Heart right ventricle (tissue), 16 donors: ENCODE measurements at regions not wholly inside any gene's neighbourhood (a gene's known extent, or its start where the extent isn't known, plus 50 kb on each side); places are given as distances from the start of the nearest gene placed in this dataset.

Source experiments
- ATAC-seq, 8 donors: fragments of 200-7000 bp; cut with Tn5 transposase; one replicate each; pipeline ENCODE4 v1.9.1; 2020; ENCODE audit warnings: mild to moderate bottlenecking in 8 of 8, moderate library complexity in 8 of 8, moderate number of reproducible peaks in 1 of 8
- DNase-seq, 2 donors: peaks; one replicate each; pipeline ENCODE4 v3.0.0-alpha.2; 2020
- H3K27ac ChIP-seq, 10 donors: fragments of 200-600 bp; sonication (generic) in 2 of 10; one replicate each; pipeline versions ENCODE4 v1.5.0 to v1.8.0; 2020 to 2022; ENCODE audit warnings: mild to moderate bottlenecking in 3 of 10
- H3K27me3 ChIP-seq, 7 donors: fragments of 200-600 bp; one replicate each; pipeline ENCODE4 v1.8.0; 2021 to 2022; ENCODE audit warnings: mild to moderate bottlenecking in 2 of 7
- H3K36me3 ChIP-seq, 9 donors: fragments of 200-600 bp; sonication (generic) in 1 of 9; one replicate each; pipeline versions ENCODE4 v1.5.0 to v1.8.0; 2020 to 2022; ENCODE audit warnings: mild to moderate bottlenecking in 2 of 9
- H3K4me1 ChIP-seq, 9 donors: fragments of 200-600 bp; sonication (generic) in 1 of 9; one replicate each; pipeline versions ENCODE4 v1.5.0 to v1.8.0; 2020 to 2022; ENCODE audit warnings: mild to moderate bottlenecking in 4 of 9
- H3K4me3 ChIP-seq, 10 donors: fragments of 200-600 bp; sonication (generic) in 2 of 10; one replicate each; pipeline versions ENCODE4 v1.5.0 to v1.8.0; 2020 to 2022; ENCODE audit warnings: mild to moderate bottlenecking in 7 of 10, moderate library complexity in 2 of 10
- H3K9me3 ChIP-seq, 11 donors: fragments of 200-600 bp in 10 of 11; sonication (generic) in 2 of 11; one replicate each; pipeline versions ENCODE4 v1.5.0 to v1.8.0; 2013 to 2022; ENCODE audit warnings: mild to moderate bottlenecking in 2 of 11, control low read depth in 1 of 11, moderate library complexity in 1 of 11
- CTCF ChIP-seq, 9 donors: fragments of 200-600 bp; sonication (generic) in 2 of 9; IDR thresholded peaks; one replicate each; pipeline versions ENCODE4 v1.5.0 to v1.8.0; 2021 to 2022; ENCODE audit warnings: antibody characterized with exemption in 9 of 9, mild to moderate bottlenecking in 5 of 9, moderate library complexity in 1 of 9
- WGBS, 2 donors: extraction: QIAGEN DNeasy Blood & Tissue Kit; methylation state at CpG; one replicate each; pipeline ENCODE4 v1.1.7; 2013; ENCODE audit warnings: inconsistent platforms in 1 of 2; 5-methylcytosine and 5-hydroxymethylcytosine counted together
- intact Hi-C, 10 donors: fragments of 100-400 bp; cut with DNase I; formaldehyde crosslinking; loops; one replicate each; pipeline versions ENCODE4 v1.11.1 to v1.14.2; 2022
- donor health status: Arrhythmogenic right ventricular cardiomyopathy.
- donor health status: ischemic (EF 13 %, LVEDD 7.1; RV severe dilation, severe dysfunction).
- donor health status: healthy with polysubstance abuse.
- donor health status: DM: no; HTN: yes; CAD: no.
- donor health status: DM: no; HTN: no; CAD: no.
- donor health status: ischemic (EF 25% LVEDD 6.9; RV normal size, moderate dysfunction).
- donor health status: ischemic (EF 25% LVEDD 5.7; RV mildly dilated, moderate dysfunction).
- donor health status: healthy.
- donor health status: DM: yes; HTN: yes; CAD: no.
- donor health status: Ischemic cardiomyopathy.
- donor health status: ischemic (EF 35%, LVEDD 5.7; RV mildly dilated, moderate dysfunction).
- donor health status: nonischemic (EF 11% LVEDD 7.7; RV severe dilation, severe dysfunction).
- donor health status: DM: yes; HTN: yes; CAD: no.
- donor health status: PGD.
- donor health status: ischemic (EF 29% LVEDD 5.4; RV normal size, mild dysfunction).
- donor health status: nonischemic (EF 23%, LVEDD 6.1; RV moderate dilation, normal function).

GRCh38 chr9:88927510-88927909, 63.8 kb upstream of the S1PR3 start:
- DNase-seq, result no peak
- no peak for ATAC-seq
- peaks cover 0 to 8% (median 0%) of the 10 kb centered on the region in 11 donors for H3K9me3 ChIP-seq
- intact Hi-C loops, result no loop called here
- H3K4me3 ChIP-seq, result no peak overlapping the region
- no peak overlapping the region for H3K27ac ChIP-seq
- 65 to 72% methylated on average over 3 of the region's 3 CpGs for WGBS, 2 donors
- no peaks in the 10 kb centered on the region for H3K36me3 ChIP-seq
- no peak for TF ChIP-seq CTCF (IDR thresholded peaks at IDR 0.05)
- H3K4me1 ChIP-seq, result peaks cover 0 to 30% (median 0%) of the 10 kb centered on the region in 9 donors
- H3K27me3 ChIP-seq, result peaks cover 0 to 4% (median 0%) of the 10 kb centered on the region in 7 donors

GRCh38 chr9:88930716-88931115, 60.6 kb upstream of the S1PR3 start:
- intact Hi-C loops, result no loop called here
- H3K27ac ChIP-seq, result no peak overlapping the region
- no peaks in the 10 kb centered on the region for H3K36me3 ChIP-seq
- ATAC-seq (no peak), DNase-seq (no peak)
- H3K4me1 ChIP-seq, result peaks cover 0 to 21% (median 0%) of the 10 kb centered on the region in 9 donors
- no peak overlapping the region for H3K4me3 ChIP-seq
- H3K9me3 ChIP-seq, result peaks cover 0 to 8% (median 0%) of the 10 kb centered on the region in 11 donors
- peaks cover 0 to 4% (median 0%) of the 10 kb centered on the region in 7 donors for H3K27me3 ChIP-seq
- WGBS, 2 donors, result 83 to 99% methylated on average over 3 of the region's 3 CpGs
- no peak for TF ChIP-seq CTCF (IDR thresholded peaks at IDR 0.05)

GRCh38 chr9:88932766-88933165, 58.5 kb upstream of the S1PR3 start:
- intact Hi-C loops, result no loop called here
- WGBS, 2 donors, result 90 to 91% methylated on average over 13 of the region's 13 CpGs
- no peak for TF ChIP-seq CTCF (IDR thresholded peaks at IDR 0.05)
- H3K36me3 ChIP-seq, result no peaks in the 10 kb centered on the region
- no peak overlapping the region for H3K4me3 ChIP-seq
- peaks cover 0 to 8% (median 0%) of the 10 kb centered on the region in 11 donors for H3K9me3 ChIP-seq
- H3K4me1 ChIP-seq, result peaks cover 0 to 16% (median 0%) of the 10 kb centered on the region in 9 donors
- no peak overlapping the region for H3K27ac ChIP-seq
- ATAC-seq (no peak), DNase-seq (no peak)
- H3K27me3 ChIP-seq, result peaks cover 0 to 4% (median 0%) of the 10 kb centered on the region in 7 donors

GRCh38 chr9:88933607-88934379, 57.5 kb upstream of the S1PR3 start:
- WGBS, 2 donors, result 67 to 79% methylated on average over 11 of the region's 11 CpGs

More at GRCh38 chr9:88933607-88934379, 57.5 kb upstream of the S1PR3 start:
- Histone ChIP-seq H3K9me3 (peaks cover 0 to 8% (median 0%) of the 10 kb centered on the region in 11 donors), H3K36me3 (no peaks in the 10 kb centered on the region), H3K27ac (no peak overlapping the region), H3K4me1 (peaks cover 0 to 15% (median 0%) of the 10 kb centered on the region in 9 donors), H3K27me3 (peaks cover 0 to 4% (median 0%) of the 10 kb centered on the region in 7 donors), H3K4me3 (no peak overlapping the region)
- no peak for DNase-seq
- no peak for ATAC-seq
- TF ChIP-seq CTCF (IDR thresholded peaks at IDR 0.05), result no peak
- intact Hi-C loops, result no loop called here
